ENCODE measurements at regions not wholly inside any gene's neighbourhood (a gene's known extent, or its start where the extent isn't known, plus 50 kb on each side); places are given as distances from the start of the nearest gene placed in this dataset.

DNA sequence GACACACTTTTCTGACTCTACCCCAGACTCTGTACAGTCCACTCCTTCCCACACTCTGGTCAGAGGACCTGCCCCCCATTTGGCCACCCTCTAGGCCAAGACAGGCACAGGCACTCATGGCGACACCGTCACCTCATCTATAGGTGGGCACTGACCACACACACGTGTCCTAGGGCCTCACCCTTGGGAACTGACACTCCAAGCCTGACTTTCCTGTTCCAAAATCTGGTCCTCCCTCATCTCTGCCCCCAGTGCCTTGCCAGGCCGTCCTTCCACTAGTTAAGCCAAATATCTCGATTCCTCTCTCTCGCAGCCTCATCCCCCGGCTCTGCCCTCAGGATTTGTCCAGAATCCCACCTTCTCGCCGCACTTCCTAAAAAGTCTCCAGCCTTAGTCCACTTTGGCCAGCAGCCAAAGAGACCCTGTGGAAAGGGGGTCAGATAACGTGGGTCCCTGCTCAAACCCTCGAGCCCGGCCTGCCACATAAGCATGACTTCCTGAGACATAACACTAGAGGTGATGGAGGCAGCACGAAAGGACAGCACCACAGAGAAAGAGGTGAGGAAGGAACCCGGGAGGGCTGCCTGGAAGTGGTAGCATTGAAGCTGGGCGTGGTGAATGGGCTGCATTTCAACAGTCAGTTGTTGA is 105.8 kb upstream of the OTOS start:
- WGBS, 2 experiments (ENCODE audit: extremely low coverage in 2 of 2, insufficient read length in 1 of 2), result 72% methylated on average over 3 of the region's 15 CpGs; no CpG with 5 or more reads in 1 of the 2 experiments
- no peak overlapping the region for H3K23ac ChIP-seq (ENCODE audit: low read depth, low read length)
- intact Hi-C loops (cut with micrococcal nuclease), result no loop called here

More for the DNA sequence above, 105.8 kb upstream of the OTOS start:
- BruUV-seq (replicated peaks), result no TSS peak
- Histone ChIP-seq H3K79me1 (ENCODE audit: low read depth in 1 of 2, low read length in 2 of 2) (no peaks in the 10 kb centered on the region), H4K5ac (ENCODE audit: low read depth, low read length) (no peak overlapping the region), H3K4ac (ENCODE audit: low read depth, low read length) (no peak overlapping the region), H3K9ac (ENCODE audit: low read depth, low read length) (no peak overlapping the region), H3K36me3 (ENCODE audit: control insufficient read depth, insufficient read depth, low read length) (no peaks in the 10 kb centered on the region), H3K56ac (ENCODE audit: extremely low read depth, insufficient read depth, low read length) (no peak overlapping the region), H2AK9ac (replicated peaks; ENCODE audit: low read depth, low read length, poor library complexity) (no peak overlapping the region), H3K14ac (replicated peaks; ENCODE audit: low read depth, low read length) (no peak overlapping the region), H4K20me1 (ENCODE audit: insufficient read depth, low read length) (no peaks in the 10 kb centered on the region), H3K4me2 (ENCODE audit: low read depth, low read length) (no peak overlapping the region), H2BK15ac (ENCODE audit: low read depth, low read length) (no peak overlapping the region), H2BK5ac (ENCODE audit: low read depth, low read length, poor library complexity, severe bottlenecking) (no peak overlapping the region), H3K18ac (ENCODE audit: low read depth, low read length) (no peak overlapping the region), H4K8ac (ENCODE audit: low read depth in 2 of 2, low read length in 2 of 2) (no peak overlapping the region), H2AK5ac (ENCODE audit: low read depth, low read length) (no peak overlapping the region), H2AFZ (replicated peaks; ENCODE audit: low read length, poor library complexity) (no peak overlapping the region), H3K9me1 (ENCODE audit: insufficient read depth, low read length) (peaks cover 4% of the 10 kb centered on the region; the same call in 1 of the 2 replicates), H3K9me3 (ENCODE audit: control insufficient read depth, insufficient read depth, low read length) (no peaks in the 10 kb centered on the region), H3K4me1 (ENCODE audit: control insufficient read depth, insufficient read depth, low read length) (peaks cover 8% of the 10 kb centered on the region), H3K27me3 (ENCODE audit: control insufficient read depth, insufficient read depth, low read length) (no peaks in the 10 kb centered on the region; the same call in 1 of the 2 replicates), H2BK20ac (ENCODE audit: low read depth, low read length) (no peak overlapping the region), H4K91ac (ENCODE audit: insufficient read depth, low read depth, low read length) (no peak overlapping the region), H2BK120ac (ENCODE audit: low read depth, low read length) (no peak overlapping the region), H3K4me3 (ENCODE audit: insufficient read depth, low read depth, low read length) (no peak overlapping the region), H3K27ac (ENCODE audit: insufficient read depth, low read length) (no peak overlapping the region)
- POLR2A ChIA-PET (ENCODE audit: unreplicated experiment), result no interaction called here
- dilution Hi-C loops (cut with HindIII; ENCODE audit: low sequenced_read_pairs, unreplicated experiment), result no loop called here
- ATAC-seq (ENCODE audit: low read depth), result no peak
- CTCF ChIA-PET, result no interaction called here
- no peak for DNase-seq
- TF ChIP-seq NFE2L2 (IDR thresholded peaks at IDR 0.05; ENCODE audit: low read depth, low read length), result no peak
- no peak for TF ChIP-seq CEBPB (IDR thresholded peaks at IDR 0.05; ENCODE audit: low read depth, low read length)
- TF ChIP-seq SMC3 (IDR thresholded peaks at IDR 0.05; ENCODE audit: low read depth, low read length), result no peak
- no peak for TF ChIP-seq RFX5 (IDR thresholded peaks at IDR 0.05; ENCODE audit: low read depth, low read length)
- no peak for TF ChIP-seq MXI1 (IDR thresholded peaks at IDR 0.05; ENCODE audit: borderline replicate concordance, low read depth, low read length)
- no peak for TF ChIP-seq BHLHE40 (IDR thresholded peaks at IDR 0.05; ENCODE audit: low read depth, low read length)
- no peak for TF ChIP-seq RAD21 (IDR thresholded peaks at IDR 0.05; ENCODE audit: low read length)
- TF ChIP-seq USF2 (IDR thresholded peaks at IDR 0.05; ENCODE audit: low read depth, low read length), result no peak
- no peak for TF ChIP-seq RCOR1 (IDR thresholded peaks at IDR 0.05; ENCODE audit: insufficient replicate concordance, low read length)
- TF ChIP-seq POLR2A (IDR thresholded peaks at IDR 0.05; ENCODE audit: low read depth, low read length), result no peak
- TF ChIP-seq CTCF (conservative IDR thresholded peaks at IDR 0.05; ENCODE audit: low read depth, low read length), result no peak
- TF ChIP-seq CHD1 (IDR thresholded peaks at IDR 0.05; ENCODE audit: low read depth, low read length), result no peak
- TF ChIP-seq, protein P1, sequence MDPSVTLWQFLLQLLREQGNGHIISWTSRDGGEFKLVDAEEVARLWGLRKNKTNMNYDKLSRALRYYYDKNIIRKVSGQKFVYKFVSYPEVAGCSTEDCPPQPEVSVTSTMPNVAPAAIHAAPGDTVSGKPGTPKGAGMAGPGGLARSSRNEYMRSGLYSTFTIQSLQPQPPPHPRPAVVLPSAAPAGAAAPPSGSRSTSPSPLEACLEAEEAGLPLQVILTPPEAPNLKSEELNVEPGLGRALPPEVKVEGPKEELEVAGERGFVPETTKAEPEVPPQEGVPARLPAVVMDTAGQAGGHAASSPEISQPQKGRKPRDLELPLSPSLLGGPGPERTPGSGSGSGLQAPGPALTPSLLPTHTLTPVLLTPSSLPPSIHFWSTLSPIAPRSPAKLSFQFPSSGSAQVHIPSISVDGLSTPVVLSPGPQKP (IDR thresholded peaks at IDR 0.05; ENCODE audit: borderline replicate concordance, low read depth, low read length), result no peak
- TF ChIP-seq MAZ (IDR thresholded peaks at IDR 0.05; ENCODE audit: borderline replicate concordance, low read depth, low read length), result no peak
- TF ChIP-seq FOS (IDR thresholded peaks at IDR 0.05; ENCODE audit: low read depth, low read length), result no peak
- TF ChIP-seq MAFK (IDR thresholded peaks at IDR 0.05; ENCODE audit: low read depth, low read length), result no peak
- in situ Hi-C loops (cut with MboI; ENCODE audit: low sequenced_read_pairs), result no loop called here

All from IMR-90 (cell line).